ENCODE measurements at regions not wholly inside any gene's neighbourhood (a gene's known extent, or its start where the extent isn't known, plus 50 kb on each side); places are given as distances from the start of the nearest gene placed in this dataset.

GRCh38 chr2:8587920-8588830 is 93.7 kb upstream of the ID2 start:
- Histone ChIP-seq H3K9me3 (ENCODE audit: control insufficient read depth, insufficient read depth, low read length) (no peaks in the 10 kb centered on the region), H3K27me3 (ENCODE audit: control insufficient read depth, insufficient read depth, low read length) (peaks cover 5% of the 10 kb centered on the region), H3K4me3 (ENCODE audit: low read depth, low read length) (no peak overlapping the region), H3K9ac (ENCODE audit: low read depth, low read length) (no peak overlapping the region), H3K36me3 (ENCODE audit: control insufficient read depth, insufficient read depth, low read length) (no peaks in the 10 kb centered on the region), H3K4me1 (ENCODE audit: control insufficient read depth, insufficient read depth, low read length) (peaks cover 3% of the 10 kb centered on the region)

GRCh38 chr2:8588831-8589191 is 93.0 kb upstream of the ID2 start:
- no peak overlapping the region for H3K4me3 ChIP-seq (ENCODE audit: low read depth, low read length)
- H3K9me3 ChIP-seq (ENCODE audit: control insufficient read depth, insufficient read depth, low read length) = no peaks in the 10 kb centered on the region
- no peak overlapping the region for H3K9ac ChIP-seq (ENCODE audit: low read depth, low read length)
- H3K36me3 ChIP-seq (ENCODE audit: control insufficient read depth, insufficient read depth, low read length) = no peaks in the 10 kb centered on the region
- peaks cover 3% of the 10 kb centered on the region for H3K4me1 ChIP-seq (ENCODE audit: control insufficient read depth, insufficient read depth, low read length)
- H3K27me3 ChIP-seq (ENCODE audit: control insufficient read depth, insufficient read depth, low read length) = peaks cover 5% of the 10 kb centered on the region

DNA sequence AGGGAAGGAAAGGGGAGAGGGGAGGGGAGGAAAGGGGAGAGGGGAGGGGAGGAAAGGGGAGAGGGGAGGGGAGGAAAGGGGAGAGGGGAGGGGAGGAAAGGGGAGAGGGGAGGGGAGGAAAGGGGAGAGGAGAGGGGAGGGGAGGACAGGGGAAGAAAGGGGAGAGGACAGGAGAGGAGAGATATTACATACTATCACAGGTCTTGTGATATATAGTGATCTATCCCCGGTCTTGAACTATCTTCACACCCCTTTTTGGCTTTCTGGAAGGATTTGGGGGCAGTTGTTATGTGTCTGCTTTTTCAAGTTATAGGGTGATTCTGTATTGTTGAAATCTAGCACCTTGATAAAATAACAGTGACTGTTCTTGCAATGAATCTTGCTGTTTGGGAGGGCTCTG is 92.1 kb upstream of the ID2 start:
- Histone ChIP-seq H3K4me3 (ENCODE audit: low read depth, low read length) (no peak overlapping the region), H3K9me3 (ENCODE audit: control insufficient read depth, insufficient read depth, low read length) (no peaks in the 10 kb centered on the region), H3K4me1 (ENCODE audit: control insufficient read depth, insufficient read depth, low read length) (peaks cover 3% of the 10 kb centered on the region), H3K27me3 (ENCODE audit: control insufficient read depth, insufficient read depth, low read length) (peaks cover 4% of the 10 kb centered on the region), H3K36me3 (ENCODE audit: control insufficient read depth, insufficient read depth, low read length) (no peaks in the 10 kb centered on the region), H3K9ac (ENCODE audit: low read depth, low read length) (no peak overlapping the region)

- Histone ChIP-seq H3K4me1 (ENCODE audit: control insufficient read depth, insufficient read depth, low read length) (no peaks in the 10 kb centered on the region), H3K27me3 (ENCODE audit: control insufficient read depth, insufficient read depth, low read length) (peaks cover 2% of the 10 kb centered on the region), H3K9ac (ENCODE audit: low read depth, low read length) (no peak overlapping the region), H3K4me3 (ENCODE audit: low read depth, low read length) (no peak overlapping the region), H3K9me3 (ENCODE audit: control insufficient read depth, insufficient read depth, low read length) (no peaks in the 10 kb centered on the region), H3K36me3 (ENCODE audit: control insufficient read depth, insufficient read depth, low read length) (no peaks in the 10 kb centered on the region)
Measured at GRCh38 chr2:8590938-8591337, 90.9 kb upstream of the ID2 start.

GRCh38 chr2:8592736-8593135 is 89.1 kb upstream of the ID2 start:
- Histone ChIP-seq H3K9me3 (ENCODE audit: control insufficient read depth, insufficient read depth, low read length) (no peaks in the 10 kb centered on the region), H3K36me3 (ENCODE audit: control insufficient read depth, insufficient read depth, low read length) (no peaks in the 10 kb centered on the region), H3K27me3 (ENCODE audit: control insufficient read depth, insufficient read depth, low read length) (peaks cover 2% of the 10 kb centered on the region)

DNA sequence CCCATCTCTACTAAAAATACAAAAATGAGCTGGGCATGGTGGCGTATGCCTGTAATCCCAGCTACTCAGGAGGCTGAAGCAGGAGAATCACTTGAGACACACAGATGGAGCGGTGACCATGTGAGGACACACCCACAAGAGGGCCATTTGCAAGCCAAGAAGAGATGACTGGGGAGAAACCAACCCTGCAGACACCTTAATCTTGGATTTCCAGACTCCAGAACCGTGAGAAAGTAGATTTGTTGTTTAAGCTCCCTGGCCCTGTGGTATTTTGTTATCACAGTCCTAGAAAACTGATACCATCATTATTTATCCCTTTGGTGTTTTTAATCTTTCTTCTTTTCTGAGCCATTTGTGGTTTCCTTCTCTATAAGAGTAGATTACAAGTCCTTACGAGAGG is 88.6 kb upstream of the ID2 start:
- Histone ChIP-seq H3K27me3 (ENCODE audit: control insufficient read depth, insufficient read depth, low read length) (peaks cover 2% of the 10 kb centered on the region), H3K9me3 (ENCODE audit: control insufficient read depth, insufficient read depth, low read length) (no peaks in the 10 kb centered on the region), H3K9ac (ENCODE audit: low read depth, low read length) (no peak overlapping the region), H3K36me3 (ENCODE audit: control insufficient read depth, insufficient read depth, low read length) (no peaks in the 10 kb centered on the region), H3K4me1 (ENCODE audit: control insufficient read depth, insufficient read depth, low read length) (no peaks in the 10 kb centered on the region), H3K4me3 (ENCODE audit: low read depth, low read length) (no peak overlapping the region)

More at GRCh38 chr2:8592736-8593135, 89.1 kb upstream of the ID2 start:
- Histone ChIP-seq H3K4me1 (ENCODE audit: control insufficient read depth, insufficient read depth, low read length) (no peaks in the 10 kb centered on the region), H3K9ac (ENCODE audit: low read depth, low read length) (no peak overlapping the region), H3K4me3 (ENCODE audit: low read depth, low read length) (no peak overlapping the region)

DNA sequence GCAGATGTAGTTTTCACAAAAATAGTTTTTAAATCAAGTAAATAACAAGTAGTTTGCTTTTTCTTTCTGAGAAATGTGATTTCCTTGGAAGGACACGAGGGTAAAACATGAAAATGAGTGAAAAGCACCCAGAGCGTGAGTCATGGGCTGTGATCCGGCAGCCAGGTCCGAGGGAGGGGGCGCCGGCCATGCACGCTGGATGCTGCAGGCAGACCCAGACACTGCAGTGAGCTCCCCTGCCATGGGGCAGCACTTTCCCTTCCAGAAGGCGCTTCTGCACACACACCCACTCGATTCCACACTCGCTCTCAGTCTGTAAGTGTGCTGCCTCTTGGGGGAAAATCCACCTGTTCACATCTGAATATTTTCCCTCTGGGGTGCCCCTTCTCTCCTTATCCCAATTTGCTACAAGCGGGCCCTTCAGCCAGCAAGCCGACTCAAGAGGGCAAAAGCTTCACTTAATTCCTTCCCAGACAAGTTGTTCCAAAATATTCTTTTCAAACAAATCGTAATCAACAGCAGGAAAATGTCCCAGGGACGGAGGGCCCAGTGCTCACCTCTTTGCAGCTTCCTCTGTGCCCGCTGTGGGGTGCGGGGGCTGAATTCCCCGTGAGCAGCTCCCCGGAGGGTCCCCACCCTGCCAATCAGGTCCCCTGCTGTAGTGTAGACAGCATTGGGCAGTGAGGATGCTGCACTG is 87.0 kb upstream of the ID2 start:
- H3K9me3 ChIP-seq (ENCODE audit: control insufficient read depth, insufficient read depth, low read length) = no peaks in the 10 kb centered on the region
- no peaks in the 10 kb centered on the region for H3K36me3 ChIP-seq (ENCODE audit: control insufficient read depth, insufficient read depth, low read length)
- H3K4me3 ChIP-seq (ENCODE audit: low read depth, low read length) = no peak overlapping the region
- peaks cover 2% of the 10 kb centered on the region for H3K27me3 ChIP-seq (ENCODE audit: control insufficient read depth, insufficient read depth, low read length)
- H3K4me1 ChIP-seq (ENCODE audit: control insufficient read depth, insufficient read depth, low read length) = no peaks in the 10 kb centered on the region
- H3K9ac ChIP-seq (ENCODE audit: low read depth, low read length) = no peak overlapping the region

GRCh38 chr2:8595428-8595805 is 86.4 kb upstream of the ID2 start:
- H3K27me3 ChIP-seq (ENCODE audit: control insufficient read depth, insufficient read depth, low read length) = peaks cover 2% of the 10 kb centered on the region
- H3K4me1 ChIP-seq (ENCODE audit: control insufficient read depth, insufficient read depth, low read length) = no peaks in the 10 kb centered on the region
- H3K9ac ChIP-seq (ENCODE audit: low read depth, low read length) = no peak overlapping the region
- no peaks in the 10 kb centered on the region for H3K9me3 ChIP-seq (ENCODE audit: control insufficient read depth, insufficient read depth, low read length)
- H3K4me3 ChIP-seq (ENCODE audit: low read depth, low read length) = no peak overlapping the region
- no peaks in the 10 kb centered on the region for H3K36me3 ChIP-seq (ENCODE audit: control insufficient read depth, insufficient read depth, low read length)

- peaks cover 2% of the 10 kb centered on the region for H3K27me3 ChIP-seq (ENCODE audit: control insufficient read depth, insufficient read depth, low read length)
Measured at GRCh38 chr2:8595811-8596600, 85.8 kb upstream of the ID2 start.

DNA sequence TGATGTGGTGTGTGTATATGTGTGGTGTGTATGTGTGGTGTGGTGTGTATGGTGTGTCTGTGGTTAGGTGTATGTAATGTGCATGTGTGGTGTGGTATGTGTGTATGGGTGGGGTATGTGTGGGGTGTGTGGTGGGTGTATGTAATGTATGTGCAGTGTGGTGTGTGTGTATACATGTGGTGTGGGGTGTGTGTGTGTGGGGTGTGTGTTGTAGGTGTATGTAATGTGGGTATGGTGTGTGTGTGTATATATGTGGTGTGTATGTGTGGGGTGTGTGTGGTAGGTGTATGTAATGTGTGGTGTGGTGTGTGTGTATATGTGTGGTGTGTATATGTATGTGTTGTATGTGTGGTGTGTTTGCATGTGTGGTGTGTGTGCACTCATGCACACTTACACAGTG is 84.8 kb upstream of the ID2 start:
- Histone ChIP-seq H3K9me3 (ENCODE audit: control insufficient read depth, insufficient read depth, low read length) (no peaks in the 10 kb centered on the region), H3K4me3 (ENCODE audit: low read depth, low read length) (no peak overlapping the region), H3K9ac (ENCODE audit: low read depth, low read length) (no peak overlapping the region), H3K27me3 (ENCODE audit: control insufficient read depth, insufficient read depth, low read length) (peaks cover 2% of the 10 kb centered on the region), H3K4me1 (ENCODE audit: control insufficient read depth, insufficient read depth, low read length) (no peaks in the 10 kb centered on the region), H3K36me3 (ENCODE audit: control insufficient read depth, insufficient read depth, low read length) (no peaks in the 10 kb centered on the region)

More at GRCh38 chr2:8595811-8596600, 85.8 kb upstream of the ID2 start:
- Histone ChIP-seq H3K9me3 (ENCODE audit: control insufficient read depth, insufficient read depth, low read length) (no peaks in the 10 kb centered on the region), H3K9ac (ENCODE audit: low read depth, low read length) (no peak overlapping the region), H3K4me3 (ENCODE audit: low read depth, low read length) (no peak overlapping the region), H3K4me1 (ENCODE audit: control insufficient read depth, insufficient read depth, low read length) (no peaks in the 10 kb centered on the region), H3K36me3 (ENCODE audit: control insufficient read depth, insufficient read depth, low read length) (no peaks in the 10 kb centered on the region)

DNA sequence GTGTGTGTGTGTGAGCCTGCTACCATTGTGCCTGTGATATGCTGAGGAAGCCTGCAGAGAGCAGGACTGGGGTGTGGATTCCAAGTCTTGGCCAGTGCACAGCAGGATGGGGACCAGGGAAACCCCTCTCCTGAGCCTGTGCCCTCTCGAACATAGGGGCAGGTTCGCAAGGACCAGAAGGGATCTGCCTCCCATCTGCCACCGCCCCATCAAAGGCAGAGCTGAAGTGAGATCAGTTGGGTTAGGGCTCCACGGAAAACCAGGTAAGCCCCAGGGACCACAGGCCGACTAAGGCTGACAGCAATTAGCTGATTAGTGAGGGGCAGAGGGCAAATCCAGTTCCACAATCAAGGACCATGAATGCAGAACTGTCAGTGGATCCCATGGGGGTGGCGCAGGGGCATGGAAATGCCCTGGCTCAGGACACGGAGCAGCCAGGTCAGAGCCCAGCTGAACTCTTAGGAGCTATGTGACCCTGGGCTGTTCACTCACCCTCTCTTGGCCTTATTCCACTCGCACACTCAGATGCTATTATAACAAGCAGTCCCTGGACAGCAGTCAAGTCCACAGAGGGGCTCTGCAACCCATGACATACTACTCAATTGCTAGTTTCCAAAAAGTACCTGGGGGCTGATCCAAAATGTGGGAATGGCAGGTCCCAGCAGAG is 84.2 kb upstream of the ID2 start:
- no peaks in the 10 kb centered on the region for H3K9me3 ChIP-seq (ENCODE audit: control insufficient read depth, insufficient read depth, low read length)
- H3K27me3 ChIP-seq (ENCODE audit: control insufficient read depth, insufficient read depth, low read length) = no peaks in the 10 kb centered on the region
- no peak overlapping the region for H3K9ac ChIP-seq (ENCODE audit: low read depth, low read length)
- no peaks in the 10 kb centered on the region for H3K4me1 ChIP-seq (ENCODE audit: control insufficient read depth, insufficient read depth, low read length)
- no peak overlapping the region for H3K4me3 ChIP-seq (ENCODE audit: low read depth, low read length)
- no peaks in the 10 kb centered on the region for H3K36me3 ChIP-seq (ENCODE audit: control insufficient read depth, insufficient read depth, low read length)
